ENCODE measurements at regions not wholly inside any gene's neighbourhood (a gene's known extent, or its start where the extent isn't known, plus 50 kb on each side); places are given as distances from the start of the nearest gene placed in this dataset.
A peak's percentile ranks its signal among the peaks of the same experiment; 100 is the strongest.
"Not testable (repeated sequence)": the region's sequence is repeated elsewhere in the genome, so short reads cannot be mapped to it uniquely, and the experiment has no call there.

DNA sequence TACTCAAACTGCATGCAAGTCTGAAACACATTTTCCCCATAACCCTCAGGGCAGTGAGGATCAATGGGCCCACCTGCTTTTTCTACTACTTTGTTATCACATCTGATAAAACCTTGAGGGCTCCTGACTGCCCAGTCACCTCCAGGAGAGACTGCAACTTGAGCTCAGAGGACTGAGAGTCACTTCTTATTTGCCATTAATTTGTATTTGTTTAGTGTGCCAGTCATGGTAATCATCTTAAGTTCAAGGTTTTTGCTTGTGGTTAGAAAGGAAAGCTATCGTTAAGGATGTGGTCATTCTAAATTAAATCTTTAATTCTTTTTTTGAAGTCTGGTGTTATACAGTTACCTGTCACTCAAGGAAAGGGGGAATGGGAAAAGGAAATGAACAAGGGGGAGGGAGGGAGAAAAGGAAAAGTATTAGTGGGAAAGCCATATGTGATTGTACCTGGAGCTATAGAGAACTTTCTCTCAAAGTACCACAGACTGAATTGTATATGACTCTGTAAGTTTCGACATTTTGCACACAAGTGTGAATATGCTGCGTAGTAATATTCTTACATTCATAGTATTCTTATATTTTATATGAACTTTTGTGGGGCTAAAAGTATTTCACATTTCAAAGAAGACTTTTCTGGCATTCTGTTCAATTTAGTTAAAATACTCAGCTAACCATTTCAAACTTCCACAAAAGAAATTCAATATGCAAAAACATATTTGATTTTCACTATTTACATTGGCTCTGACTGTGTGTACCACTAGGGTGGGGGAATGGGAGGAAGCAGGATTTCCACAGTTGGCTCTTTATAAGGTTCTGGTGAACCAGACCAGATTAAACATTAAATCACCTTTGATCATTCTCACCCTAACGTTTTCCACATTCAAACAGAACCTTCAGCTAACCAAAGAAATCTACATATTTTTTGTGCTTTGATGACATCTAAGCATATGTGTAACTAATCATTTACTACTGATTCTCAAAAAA lies 166.5 kb upstream of the ATP11B start:
- DNase-seq (ENCODE audit: low spot score), result no peak

DNA sequence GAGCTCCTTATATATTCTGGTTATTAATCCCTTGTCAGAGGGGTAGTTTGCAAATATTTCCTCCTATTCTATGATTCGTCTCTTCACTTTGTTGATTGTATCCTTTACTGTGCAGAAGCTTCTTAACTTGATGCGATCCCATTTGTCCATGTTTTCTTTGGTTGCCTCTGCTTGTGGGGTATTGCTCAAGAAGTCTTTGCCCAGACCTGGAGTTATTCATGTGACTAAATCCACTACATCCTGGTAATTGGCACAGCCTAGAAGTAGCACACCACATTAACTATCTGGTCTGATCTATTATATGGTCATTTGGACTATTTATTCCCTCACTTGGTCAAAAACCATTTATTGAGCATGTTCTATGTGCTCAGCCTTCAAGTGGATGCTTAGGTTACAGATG lies 164.8 kb upstream of the ATP11B start:
- no peak for DNase-seq (ENCODE audit: low spot score)

DNA sequence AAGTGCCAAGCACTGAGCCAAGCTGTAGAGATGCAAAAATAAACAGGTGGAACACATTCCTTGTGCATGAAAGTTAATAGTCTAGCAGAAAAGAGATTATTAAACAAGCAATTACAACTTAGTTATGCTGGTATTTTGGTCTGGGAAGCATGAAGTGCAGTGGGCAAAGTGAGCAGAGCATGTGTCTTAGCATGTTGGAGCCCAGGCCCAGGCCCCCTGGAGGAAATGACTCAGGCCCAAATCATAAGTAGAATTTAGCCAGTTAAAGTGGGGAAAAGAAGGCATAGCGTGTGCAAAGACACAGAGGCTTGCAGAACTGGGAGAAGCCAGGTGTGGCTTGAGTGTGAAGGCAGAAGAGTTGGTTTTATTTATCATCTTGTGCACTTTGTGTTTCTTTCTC lies 163.8 kb upstream of the ATP11B start:
- DNase-seq (ENCODE audit: low spot score), result no peak

DNA sequence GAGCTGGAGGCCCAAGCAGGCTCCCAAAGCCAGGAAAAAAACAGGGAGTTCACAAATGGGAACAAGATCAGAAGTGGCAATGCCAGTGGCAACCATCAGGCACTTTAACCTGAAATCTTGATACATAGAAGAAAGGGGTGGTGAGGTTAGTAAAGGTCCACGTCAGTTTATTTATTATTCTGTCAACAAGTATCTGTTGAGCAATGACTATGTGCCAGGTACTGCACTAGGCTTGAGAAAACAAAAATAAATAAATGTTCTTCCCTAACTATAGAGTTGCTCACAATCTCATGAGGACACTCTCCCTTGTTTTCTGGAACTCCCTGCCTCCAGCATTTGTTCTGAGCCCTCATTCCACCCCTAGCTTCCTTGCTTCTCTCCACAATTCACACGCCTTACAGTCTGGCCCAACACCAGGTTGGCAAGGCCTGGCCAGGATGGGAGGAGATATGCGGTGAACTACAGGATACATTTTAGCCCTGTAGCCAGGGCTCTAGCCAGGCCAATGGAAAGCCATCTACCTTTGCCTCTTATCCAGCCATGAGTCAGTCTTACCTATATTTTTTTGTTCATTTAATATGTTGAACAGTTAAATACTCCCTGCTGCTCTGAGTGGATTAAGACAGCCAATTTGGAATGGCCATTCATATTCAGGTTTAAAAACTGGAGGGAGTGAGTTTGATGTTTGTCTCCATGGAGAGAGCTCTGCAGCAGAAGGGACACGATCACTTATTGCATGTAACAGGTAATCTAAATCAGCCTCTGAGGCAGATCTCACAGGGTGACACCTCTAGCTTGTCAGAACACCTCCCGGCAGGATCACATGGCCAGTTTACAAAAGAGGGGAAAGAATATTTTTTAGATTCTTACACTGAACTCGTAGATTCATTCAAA lies 161.9 kb upstream of the ATP11B start:
- no peak for DNase-seq (ENCODE audit: low spot score)

DNA sequence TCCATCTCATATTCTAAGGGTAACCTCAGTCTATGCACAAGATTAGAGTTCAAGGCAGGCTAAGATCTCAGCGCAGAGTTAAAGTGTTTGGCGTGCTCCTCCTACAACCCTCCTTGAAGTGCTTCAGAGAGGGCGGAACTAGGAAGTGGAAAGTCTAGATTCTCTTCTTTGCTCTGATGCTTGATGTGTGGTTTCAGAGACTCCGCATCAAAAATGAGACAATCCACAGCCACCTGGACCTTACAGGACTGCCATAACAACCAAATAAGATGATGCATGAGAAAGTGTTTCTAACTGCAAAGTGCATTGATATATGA lies 161.3 kb upstream of the ATP11B start:
- no peak for DNase-seq (ENCODE audit: low spot score)

DNA sequence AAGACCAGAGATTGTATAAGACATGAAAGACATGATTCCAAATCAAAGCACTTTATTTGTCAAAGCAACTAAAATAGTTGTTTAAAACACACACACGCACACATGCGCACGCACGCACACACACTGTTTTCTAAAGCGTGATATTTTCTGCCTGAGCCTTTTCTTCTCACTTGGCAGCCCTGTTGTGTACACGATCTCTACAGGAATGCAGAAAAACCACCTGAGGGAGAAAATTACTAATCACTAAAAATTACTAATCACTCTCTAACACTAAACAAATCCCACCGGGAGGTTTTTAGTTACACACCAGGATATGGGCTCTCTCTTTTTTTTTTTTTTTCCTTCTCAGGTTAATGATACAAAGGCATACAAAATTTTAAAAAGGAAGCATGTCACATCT lies 160.1 kb upstream of the ATP11B start:
- no peak for DNase-seq (ENCODE audit: low spot score)

DNA sequence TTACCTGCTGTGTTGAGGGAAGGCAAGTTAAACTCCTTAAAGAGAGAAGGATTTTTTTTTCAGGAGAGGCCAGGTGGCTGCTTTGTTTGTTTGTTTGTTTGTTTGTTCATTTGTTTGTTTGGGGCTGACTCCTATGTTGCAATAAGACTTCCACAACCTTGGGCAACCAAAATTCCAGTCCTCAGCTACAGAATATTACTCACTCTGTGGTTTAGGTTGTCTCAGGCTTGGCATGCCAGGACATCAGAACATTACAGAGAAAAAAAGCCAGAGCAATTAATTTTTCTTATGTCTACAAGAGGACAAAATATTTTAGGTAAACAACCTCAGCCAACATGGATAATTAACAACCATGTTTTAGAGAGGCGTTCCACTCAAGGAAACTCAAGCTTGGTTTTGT lies 156.7 kb upstream of the ATP11B start:
- DNase-seq (ENCODE audit: low spot score), result no peak

DNA sequence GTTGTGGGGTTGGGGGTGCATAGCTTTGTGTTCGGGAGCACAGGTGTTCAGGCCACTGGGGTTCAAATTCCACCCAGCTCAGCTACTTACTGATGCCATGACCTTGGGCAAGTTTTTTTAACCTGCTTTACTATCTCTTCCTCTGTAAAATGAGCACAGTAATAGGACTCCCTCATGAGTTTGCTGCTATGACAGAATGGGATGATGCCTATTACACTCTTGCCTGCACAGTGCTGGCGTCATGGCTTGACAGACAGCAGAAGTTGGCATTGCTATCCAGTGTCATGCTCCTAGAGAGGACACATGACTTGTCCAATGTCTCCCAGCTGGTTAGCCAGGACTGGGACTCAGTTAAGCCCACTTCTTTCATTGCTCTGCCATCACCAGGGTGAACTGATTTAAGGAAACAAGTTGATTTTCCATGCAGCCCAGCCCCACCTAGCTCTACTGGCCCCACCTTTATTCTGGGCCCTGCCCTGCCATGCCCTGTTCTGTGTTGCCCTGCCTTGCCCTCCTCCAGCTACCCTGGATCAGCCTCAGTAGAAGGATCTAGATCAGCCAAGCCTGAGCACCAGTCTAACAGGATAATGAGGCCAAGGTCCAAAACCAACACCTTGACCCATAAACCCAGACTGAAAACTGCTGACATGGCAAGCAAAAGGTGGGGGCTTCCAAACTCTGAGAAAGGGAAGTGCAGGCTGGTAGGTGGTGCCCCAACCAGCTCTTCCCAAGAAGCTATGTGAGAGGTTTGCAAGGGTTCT lies 155.8 kb upstream of the ATP11B start:
- DNase-seq (ENCODE audit: low spot score), result no peak

DNA sequence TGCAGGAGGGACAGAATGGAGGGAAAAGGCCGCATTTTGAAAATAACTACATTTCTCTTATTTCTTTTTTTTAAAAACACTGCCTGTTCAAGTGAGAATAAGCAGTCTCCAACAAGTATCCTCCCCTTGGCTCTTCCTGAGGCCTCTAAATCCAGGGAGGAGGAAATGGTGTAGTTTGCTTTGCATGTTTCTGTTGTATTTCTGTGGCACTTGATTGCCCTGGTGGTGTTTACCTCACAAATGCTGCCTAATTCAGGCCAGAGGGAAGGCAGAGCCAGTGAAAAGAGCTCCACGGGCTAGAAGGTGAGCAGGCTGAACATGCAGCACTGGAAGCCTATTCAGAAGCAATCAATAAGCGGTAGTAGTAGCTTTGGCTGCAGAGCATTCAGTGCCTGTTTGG lies 149.3 kb upstream of the ATP11B start:
- no peak for DNase-seq (ENCODE audit: low spot score)

DNA sequence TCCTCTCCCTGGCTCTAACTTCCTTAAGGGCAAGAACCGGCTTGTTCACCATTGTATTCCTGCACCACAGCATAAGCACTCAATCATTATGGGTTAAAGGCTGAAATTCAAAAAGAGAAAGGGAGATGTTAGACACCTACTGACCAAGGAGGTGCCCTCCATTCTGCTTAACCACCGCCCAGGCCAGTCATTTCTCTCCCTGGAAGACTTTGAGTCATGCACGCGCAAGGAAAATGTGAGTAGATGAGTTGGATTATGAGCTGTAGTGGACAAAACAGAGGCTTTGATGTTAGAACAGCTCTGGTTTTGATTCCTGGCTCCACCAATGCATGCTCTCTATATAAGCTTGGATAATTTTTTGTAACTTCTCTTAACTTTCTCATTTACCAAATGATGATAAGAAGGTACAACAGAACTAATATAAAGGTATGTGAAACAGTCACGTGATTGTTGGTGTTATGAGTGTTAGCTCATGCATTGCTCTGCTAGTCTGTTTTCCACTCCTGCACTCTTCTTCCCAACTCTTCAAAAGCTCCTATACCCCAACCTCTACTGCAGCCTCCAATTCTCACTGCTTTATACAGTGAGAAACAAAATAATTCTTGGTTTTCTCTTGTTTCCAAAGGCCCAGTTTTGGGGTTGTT lies 148.4 kb upstream of the ATP11B start:
- no peak for DNase-seq (ENCODE audit: low spot score)

DNA sequence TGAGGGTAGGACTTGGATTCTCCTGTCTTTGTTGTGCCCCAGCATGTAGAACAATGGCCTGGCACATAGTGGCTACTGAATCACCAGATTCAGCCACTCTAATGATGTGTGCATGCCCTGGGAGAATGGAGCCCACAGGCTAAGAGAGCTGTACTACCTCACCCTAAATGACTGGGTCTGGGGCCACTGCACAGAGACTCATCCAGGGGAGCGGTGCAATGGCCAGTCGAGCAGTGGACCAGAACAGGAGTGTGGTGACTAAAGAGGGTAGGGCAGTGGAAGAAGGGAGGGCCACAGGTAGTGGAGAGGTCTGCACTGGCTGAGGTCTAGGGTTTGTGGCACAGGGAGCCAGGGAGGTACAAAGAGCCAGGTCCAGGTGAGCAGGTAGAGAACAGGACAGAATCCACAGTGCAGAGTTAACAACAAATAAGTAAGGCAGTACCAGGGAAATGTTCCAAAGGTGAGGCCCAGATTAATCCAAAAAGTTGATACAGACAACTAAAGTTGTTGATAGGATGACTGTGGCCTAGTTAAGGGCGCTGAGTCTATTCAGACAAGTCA lies 142.7 kb upstream of the ATP11B start:
- DNase-seq (ENCODE audit: low spot score), result no peak

DNA sequence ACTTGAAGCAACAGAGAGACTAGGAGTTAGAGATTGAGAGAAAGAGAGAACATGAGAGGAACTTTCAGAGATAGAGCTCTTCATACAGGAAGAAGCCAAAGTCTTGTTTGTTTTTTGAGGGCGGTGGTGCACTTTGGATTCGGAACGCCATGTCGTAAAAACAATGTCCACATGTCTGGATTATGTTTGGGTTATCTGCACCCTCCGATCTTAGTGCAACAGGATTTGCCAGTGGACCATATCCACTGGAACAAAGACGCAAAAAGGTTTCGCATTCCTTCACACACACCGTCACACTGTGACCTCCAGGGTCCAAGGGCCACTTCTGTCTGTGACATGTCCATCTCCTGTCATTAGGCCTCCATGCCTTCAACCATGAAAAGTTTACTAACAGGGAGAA lies 141.8 kb upstream of the ATP11B start:
- no peak for DNase-seq (ENCODE audit: low spot score)

DNA sequence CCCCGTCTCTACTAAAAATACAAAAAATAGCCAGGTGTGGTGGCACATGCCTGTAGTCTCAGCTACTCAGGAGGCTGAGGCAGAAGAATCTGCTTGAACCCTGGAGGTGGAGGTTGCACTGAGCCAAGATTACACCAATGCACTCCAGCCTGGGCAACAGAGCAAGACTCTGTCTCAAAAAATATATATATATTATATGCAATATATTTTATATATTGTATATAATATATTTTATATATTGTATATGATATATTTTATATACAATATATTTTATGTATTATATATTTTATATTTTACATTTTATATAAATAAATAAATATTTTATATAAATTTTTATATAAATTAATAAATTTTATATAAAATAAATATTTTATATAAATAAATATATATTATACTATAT lies 140.2 kb upstream of the ATP11B start:
- not testable (repeated sequence) for DNase-seq (ENCODE audit: low spot score)

DNA sequence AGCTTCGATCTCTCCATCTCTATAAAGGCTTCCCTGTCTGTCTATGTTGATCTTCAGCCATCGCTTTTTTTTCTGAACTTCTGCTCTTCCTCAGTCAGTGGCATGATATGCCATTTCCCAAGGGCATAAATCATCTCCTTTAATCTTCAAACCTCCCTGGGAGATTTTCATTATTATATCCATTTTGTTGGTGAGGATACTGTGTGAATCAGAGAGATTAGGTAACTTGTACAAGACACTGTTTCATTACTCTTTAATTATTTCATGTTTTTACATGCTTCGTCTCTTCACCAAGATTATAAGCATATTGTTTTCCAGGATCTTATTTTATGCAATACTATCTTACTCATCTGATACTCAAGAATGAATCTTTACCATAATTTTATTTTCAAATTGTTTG lies 124.8 kb upstream of the ATP11B start:
- no peak for DNase-seq (ENCODE audit: low spot score)

DNA sequence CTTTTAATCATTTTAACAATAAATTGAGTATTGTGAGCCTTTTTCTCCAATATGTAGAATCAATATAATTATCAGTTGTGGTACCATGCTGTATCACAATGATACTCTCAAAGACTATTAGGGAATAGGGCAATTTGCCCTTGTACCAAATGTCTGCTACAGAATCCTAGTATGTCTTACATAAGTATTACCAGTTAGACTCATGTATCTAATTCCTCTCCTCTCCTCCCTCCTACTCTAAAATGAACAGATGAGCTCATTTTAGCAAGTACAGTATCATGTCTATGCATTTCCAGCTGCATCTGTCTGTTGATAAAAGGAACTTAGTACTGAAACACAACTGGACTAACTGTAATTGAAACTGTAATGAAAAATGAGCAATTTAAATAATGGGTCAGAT lies 124.3 kb upstream of the ATP11B start:
- DNase-seq (ENCODE audit: low spot score), result no peak

DNA sequence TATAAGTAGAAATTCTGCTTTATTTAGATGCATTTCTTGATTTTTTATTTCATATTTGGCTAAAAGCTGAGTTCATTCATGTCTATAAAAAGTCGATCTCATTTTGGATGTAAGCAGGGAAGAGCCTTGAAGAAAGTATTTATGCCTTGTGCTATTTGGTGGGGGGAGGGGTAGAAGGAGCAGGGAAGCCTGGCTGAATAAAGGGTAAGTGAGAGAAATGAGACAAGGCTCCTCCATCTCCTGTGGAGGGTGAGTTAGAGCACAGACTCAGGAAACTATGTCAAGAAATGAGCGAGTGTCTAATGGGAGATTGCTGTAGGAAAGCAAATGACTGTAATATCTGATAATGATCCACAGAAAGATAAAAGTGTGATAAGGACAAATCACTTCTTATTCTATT lies 121.8 kb upstream of the ATP11B start:
- no peak for DNase-seq (ENCODE audit: low spot score)

DNA sequence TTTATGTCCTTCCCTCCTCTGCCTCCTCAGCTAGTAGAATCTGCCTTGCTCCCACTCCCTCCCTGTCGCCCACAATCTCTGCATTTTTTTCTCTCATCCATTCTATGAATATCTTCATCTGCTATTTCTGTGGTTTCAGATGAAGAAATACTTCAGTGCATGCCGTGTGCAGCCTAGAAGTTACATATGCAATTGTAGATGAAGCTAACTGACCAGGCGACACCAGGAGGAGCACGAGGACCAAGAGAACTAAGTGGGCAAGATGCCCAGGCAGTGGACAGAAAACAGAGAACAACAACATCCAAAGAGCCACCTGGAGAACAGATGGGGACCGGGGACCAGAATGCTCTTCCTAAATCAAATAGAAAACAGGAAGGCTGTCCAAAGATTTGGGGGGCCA lies 121.4 kb upstream of the ATP11B start:
- DNase-seq (ENCODE audit: low spot score), result no peak

DNA sequence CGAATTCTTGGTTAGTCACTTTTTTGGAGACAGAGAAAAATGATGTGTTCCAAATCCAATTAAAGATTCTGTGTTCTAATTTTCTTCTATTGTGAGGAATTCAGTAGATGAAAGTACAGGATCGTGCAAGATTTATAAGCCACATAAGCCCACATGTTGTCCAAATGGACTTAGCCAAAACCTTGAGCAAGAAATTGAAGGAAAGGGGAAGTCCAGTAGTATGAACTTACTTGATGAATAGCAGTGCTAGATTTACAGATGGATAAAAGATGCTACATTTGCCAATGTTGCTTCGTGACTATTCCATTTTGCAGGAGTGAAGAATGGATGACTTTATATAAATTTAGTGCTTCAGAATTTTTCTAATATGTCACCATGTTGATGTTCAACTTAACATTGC lies 120.0 kb upstream of the ATP11B start:
- no peak for DNase-seq (ENCODE audit: low spot score)

DNA sequence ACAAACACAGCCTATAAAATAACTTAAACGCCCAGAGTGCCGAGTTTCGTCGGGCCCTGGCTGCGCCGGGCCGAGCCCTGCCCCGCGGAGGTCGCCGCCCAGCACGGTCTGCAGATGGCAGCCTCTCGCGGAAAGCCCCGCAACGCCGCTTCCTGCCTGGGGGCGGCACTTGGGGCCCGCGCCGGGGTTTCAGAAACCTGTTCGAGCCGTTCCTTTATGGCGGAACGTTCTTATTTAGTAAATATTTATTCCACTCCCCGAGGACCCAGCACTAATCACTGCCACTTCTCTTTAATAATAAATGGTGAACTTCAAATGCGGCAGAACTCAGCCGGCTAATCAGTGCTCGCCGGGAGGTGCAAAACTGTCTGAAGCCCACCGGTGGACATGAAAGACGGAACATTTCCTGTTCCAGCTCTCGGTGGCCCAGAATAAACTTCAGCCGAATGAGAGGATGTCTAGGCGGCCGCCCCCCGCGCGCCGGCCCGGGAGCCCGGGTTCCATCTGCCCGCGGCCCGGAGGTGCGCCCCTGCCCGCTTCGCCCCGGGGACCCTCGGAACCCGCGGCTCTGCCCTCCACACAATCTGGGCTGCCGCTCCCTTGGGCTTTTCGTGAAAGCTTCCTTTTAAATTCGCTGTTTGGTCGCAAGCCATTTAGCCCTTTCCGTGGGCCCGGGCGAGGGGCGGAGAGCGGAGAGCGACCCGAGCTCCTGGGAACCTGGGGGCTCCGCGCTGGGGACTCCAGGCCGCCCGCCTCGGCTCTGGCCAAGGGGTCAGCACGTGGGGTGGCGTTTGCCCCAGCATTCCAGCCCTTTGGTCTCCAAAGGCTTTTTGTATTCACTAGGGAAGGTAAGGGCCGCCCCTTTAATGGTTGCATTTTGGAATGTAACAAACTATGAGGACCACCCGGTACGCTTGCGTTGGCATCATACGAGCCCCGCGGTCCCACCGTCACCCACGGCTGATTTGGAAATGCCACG lies 110.8 kb upstream of the ATP11B start:
- DNase-seq (ENCODE audit: low spot score), result peak; percentile 32

DNA sequence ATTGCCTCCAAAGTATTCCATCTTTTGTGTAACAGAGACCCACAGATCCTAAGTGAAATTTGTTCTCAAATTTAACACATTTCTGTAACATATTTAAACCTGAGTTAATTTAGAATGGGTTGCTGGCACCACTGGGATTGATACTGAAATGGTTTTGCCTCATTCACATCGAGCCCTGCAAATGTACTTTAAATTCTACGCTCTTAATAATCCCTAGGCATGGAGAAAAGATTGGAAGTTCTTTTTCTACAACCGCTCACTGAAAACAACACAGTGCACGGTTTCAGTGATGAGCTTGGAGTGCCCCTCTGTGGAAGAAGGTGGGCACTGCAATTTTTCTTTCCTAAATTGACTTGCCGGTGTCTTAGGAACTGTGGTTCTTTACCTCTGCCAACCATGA lies 109.9 kb upstream of the ATP11B start:
- peak; percentile 53 for DNase-seq (ENCODE audit: low spot score)
